GM18907 (cell line): ENCODE measurements at regions not wholly inside any gene's neighbourhood (a gene's known extent, or its start where the extent isn't known, plus 50 kb on each side); places are given as distances from the start of the nearest gene placed in this dataset.

Experiments
- ATAC-seq: cut with Tn5 transposase; IDR thresholded peaks from one replicate; pipeline ENCODE4 v1.9.1; 2021; ENCODE audit warnings: mild to moderate bottlenecking, moderate library complexity; ENCODE audit not compliant: unreplicated experiment

DNA sequence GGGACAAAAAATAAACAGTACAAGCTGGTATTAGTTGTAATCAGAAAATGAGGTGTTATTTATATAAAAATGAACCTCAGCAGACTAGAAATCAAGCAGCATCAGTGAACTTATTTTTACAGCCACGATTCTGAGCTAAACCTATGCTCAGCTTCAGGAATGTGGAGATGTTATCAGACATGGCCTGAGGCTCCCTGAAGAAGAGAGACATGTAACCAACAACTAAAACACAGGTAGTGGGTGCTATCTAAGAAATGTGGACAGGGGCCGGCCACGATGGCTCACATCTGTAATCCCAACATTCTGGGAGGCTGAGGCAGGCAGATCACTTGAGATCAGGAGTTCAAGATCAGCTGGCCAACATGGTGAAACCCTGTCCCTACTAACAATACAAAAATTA is 534.3 kb downstream of the VRK1 start:
- ATAC-seq, result no peak

- ATAC-seq, result no peak
These were observed 539.0 kb downstream of the VRK1 start for GRCh38 chr14:97336179-97336578.

DNA sequence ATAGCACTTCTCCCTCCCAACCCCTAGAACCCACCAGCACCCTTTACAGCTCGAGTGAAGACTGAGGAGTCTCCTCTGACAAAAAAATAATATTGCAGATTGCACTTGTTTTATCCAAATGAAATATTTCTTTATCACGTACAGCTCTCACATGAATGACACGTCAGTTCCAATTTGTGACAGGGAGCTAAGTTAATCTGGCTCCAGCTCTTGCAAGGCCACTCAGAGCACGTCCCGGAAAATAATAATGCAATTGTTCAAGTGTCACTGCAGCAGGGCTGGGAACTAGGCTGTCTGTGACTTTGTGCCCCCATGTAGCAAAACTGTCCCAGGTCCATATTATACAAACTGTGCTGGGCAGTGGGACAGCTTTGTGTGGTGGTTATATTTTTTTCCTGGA is 539.6 kb downstream of the VRK1 start:
- no peak for ATAC-seq

DNA sequence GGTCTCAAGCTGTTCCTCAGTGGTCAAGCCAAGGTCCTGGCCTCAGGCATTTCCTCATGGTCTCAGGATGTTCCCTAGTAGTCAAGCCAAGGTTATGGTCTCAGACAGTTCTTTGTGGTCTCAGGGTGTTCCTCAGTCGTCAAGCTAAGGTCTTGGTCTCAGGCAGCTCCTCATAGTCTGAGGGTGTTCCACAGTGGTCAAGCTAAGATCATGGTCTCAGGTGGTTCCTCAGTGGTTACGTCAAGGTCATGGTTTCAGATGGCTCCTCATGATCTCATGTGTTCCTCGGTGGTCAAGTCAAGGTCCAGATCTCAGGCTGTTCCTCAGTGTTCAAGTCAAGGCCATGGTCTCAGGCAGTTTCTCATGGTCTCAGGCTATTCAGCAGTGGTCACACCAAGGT is 540.1 kb downstream of the VRK1 start:
- no peak for ATAC-seq

- ATAC-seq, result no peak
These were observed 540.5 kb downstream of the VRK1 start for GRCh38 chr14:97337670-97338069.

DNA sequence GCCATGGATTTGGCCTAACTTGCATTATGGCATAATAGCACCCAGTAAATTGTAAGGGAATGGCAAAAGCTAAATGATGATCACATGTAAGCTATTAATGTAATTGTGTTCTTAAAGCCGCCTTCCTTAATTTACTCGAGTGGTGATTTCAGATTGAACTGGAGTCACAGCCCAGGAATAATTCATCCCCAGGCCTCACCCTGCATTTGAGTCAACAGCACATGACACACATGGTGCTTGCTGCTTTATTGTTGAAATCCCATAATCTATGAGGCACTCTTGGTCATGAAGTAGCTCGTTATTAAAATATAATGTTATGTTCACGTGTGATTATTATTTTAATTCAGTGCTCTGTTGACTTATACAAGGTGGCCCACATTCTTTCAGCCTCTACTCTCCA is 547.5 kb downstream of the VRK1 start:
- no peak for ATAC-seq

DNA sequence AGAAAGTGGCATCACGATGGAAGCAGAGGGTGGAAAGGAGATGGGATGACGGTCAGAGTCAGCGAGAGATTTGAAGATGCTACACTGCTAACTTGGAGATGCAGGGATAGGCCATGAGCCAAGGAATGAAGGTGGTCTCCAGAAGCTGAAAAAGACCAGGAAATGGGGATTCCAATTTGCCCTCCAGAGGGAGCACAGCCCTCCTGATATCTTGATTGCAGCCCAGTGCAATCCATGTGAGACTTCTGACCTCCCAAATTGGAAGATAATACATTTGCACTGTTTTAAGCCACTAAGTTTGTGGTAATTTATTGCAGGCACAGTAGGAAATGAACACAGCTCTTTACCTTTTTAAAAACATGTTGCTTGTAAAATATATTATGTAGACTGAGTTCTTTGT is 549.5 kb downstream of the VRK1 start:
- ATAC-seq, result no peak

DNA sequence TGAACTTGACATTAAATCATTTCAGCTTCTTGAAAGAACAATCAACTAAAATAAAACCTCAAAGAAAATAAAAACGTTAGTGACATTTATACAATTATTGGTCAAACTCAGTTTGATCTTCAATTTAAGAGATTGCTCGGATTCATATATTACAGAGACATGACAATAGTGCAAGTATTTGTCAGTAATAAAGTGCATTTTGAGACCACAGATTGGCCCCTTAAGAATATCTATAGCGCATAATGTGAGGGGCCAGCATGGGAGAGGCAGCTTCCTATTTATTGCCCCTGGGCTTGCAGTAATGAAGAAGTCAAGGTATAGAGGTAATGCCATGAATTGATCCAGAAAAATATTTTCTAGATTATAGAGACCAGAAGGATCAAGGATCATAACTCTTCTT is 552.3 kb downstream of the VRK1 start:
- ATAC-seq, result no peak

DNA sequence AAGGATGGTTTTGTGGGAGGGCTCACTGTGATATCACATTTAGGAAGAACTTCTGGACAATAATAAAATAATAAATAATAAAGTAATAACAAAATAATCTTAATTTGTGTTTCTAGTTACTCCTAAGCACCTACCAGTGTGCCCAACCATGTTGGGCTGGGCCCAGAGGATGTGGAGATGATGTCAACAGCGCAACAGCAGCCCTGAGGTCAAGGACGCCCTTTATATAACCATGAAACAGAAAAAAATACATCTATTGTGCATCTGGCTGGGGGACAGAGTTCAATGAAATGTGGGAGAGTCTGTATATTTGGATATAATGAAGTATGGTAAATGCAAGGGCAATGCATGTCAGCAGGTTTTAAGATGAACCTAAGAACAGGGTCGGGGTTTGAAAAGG is 552.8 kb downstream of the VRK1 start:
- no peak for ATAC-seq

GRCh38 chr14:97350415-97350814 is 553.2 kb downstream of the VRK1 start:
- ATAC-seq, result no peak

- ATAC-seq, result no peak
These were observed 553.9 kb downstream of the VRK1 start for GRCh38 chr14:97350894-97351731.

GRCh38 chr14:97353102-97353501 is 555.9 kb downstream of the VRK1 start:
- no peak for ATAC-seq

DNA sequence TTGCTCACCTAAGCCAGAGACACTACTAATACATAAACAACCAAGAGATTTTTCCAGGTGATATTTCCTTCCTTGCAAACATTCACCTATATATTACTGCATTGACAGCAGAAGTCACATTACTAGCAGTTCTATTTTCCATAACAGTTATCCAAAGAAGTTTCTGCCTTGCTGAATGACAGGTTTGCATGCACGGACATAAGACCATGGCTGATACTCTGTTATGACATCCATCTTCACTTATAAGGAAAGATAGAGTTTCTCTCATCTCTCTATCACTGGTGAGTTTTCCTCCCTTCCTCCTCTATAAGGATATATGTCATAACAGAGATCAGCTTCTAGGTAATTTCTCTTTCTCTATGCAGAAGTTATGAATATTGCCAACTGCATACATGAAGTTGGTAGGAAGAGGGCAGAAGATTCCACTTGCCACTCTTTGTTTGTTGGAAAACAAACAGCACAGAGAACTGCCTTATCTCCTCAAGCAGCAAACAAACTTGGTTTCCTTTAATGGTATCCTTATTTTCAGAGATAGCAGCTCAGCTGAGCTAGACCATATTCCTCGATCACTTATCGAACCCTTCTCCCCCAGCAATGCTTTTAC is 557.0 kb downstream of the VRK1 start:
- no peak for ATAC-seq

GRCh38 chr14:97359341-97359740 is 562.2 kb downstream of the VRK1 start:
- ATAC-seq, result no peak

- no peak for ATAC-seq
These were observed 564.0 kb downstream of the VRK1 start for GRCh38 chr14:97361181-97361580.

- ATAC-seq, result no peak
These were observed 564.8 kb downstream of the VRK1 start for GRCh38 chr14:97361958-97362357.

- no peak for ATAC-seq
These were observed 569.2 kb downstream of the VRK1 start for GRCh38 chr14:97366400-97366799.

DNA sequence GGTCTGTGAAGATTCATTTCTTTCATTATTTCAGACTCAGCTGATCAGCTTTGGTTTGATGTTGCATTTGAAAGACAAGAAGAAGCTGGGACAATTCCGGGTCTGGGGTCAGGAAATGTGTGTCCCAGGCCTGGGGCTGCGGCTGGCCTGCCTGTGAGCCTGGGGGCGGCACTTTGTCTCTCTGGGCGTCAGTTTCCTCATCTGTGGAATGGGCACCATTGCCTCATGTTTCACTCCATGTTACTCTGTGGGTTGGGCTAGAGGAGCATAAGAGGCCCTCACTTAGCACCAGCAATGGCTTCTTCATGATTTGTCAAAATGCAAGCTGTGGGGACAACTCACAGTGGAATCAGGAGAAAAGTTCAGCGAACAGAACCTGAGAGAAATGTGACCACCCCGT is 570.1 kb downstream of the VRK1 start:
- ATAC-seq, result no peak

- ATAC-seq, result no peak
These were observed 570.9 kb downstream of the VRK1 start for GRCh38 chr14:97368049-97368448.

DNA sequence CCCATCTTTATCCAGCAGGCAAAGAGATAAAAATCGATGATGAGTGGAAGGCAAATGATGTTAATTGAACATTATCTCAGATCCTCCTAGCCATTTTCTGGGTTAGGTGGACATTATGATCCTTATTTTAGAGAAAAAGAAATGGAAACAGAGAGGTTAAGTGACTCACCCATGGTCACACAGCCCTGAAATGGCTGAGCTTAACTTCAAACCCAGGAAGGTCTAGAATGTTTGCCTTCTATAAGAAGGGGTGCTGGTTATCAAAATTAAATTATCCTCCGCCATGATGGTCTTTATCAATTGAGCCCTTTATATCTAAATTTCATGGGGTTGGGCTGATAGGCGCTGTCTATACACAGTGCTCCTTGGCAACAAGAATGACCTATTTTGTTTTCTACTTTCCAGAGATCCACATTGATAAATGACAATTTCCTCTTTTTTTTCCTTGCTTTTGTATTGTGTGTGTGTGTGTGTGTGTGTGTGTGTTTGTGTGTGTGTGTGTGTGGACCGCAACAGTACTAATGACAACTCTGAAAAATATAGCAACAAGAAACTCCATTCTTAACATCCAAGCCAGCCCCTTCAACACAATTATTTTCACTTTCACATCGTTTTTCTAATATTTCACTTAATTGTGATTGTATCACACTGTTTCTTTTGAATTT is 571.9 kb downstream of the VRK1 start:
- no peak for ATAC-seq

DNA sequence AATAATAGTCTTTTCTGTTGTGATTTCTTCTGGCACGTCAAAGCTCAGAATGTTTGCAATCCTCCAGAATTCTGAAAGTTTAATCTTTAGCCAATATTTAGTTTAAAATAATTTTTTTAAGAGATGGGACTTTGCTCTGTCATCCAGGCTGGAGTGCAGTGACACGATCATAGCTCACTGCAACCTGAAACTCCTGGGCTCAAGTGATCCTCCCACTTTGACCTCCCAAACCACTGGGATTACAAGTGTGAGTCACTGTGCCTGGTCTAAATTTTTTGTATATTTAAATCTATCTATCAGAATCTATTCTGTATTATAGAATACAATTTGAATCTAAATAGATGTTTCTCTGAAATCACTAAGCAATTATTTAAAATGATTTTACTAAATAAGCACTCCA is 572.7 kb downstream of the VRK1 start:
- no peak for ATAC-seq

DNA sequence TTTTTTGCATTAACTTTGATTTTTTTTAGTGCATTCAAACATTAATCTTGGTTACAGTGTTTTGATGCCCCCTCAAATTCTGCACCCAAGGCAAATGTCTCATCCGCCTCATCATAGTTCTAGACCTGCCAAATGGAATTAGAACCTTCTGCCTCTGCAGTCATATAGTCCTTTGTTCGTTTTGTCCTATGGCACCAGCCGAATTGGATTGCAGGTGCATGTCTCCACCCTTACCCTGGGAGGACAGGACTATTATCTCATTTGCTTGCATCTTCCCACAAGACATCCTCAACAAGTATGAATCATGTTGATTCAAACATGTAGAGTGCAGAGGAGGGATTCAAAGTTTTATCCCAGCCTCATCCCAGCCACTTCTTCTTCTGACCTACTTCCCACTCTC is 579.1 kb downstream of the VRK1 start:
- ATAC-seq, result no peak
